GM18951 (cell line): ENCODE measurements at regions not wholly inside any gene's neighbourhood (a gene's known extent, or its start where the extent isn't known, plus 50 kb on each side); places are given as distances from the start of the nearest gene placed in this dataset.

Experiments used
- POLR2A ChIP-seq: IDR thresholded peaks from 4 replicates; pipeline ENCODE4 v1.6.1; 2011; ENCODE audit warnings: mild to moderate bottlenecking; ENCODE audit not compliant: insufficient read length, insufficient read depth; ENCODE audit errors: extremely low read depth
- in situ Hi-C: fragments of 300-500 bp; cut with MboI; formaldehyde crosslinking; loops from one replicate; pipeline ENCODE4 v1.12.0; 2022; ENCODE audit warnings: low sequenced_read_pairs, mixed read lengths, inconsistent platforms; ENCODE audit not compliant: unreplicated experiment

DNA sequence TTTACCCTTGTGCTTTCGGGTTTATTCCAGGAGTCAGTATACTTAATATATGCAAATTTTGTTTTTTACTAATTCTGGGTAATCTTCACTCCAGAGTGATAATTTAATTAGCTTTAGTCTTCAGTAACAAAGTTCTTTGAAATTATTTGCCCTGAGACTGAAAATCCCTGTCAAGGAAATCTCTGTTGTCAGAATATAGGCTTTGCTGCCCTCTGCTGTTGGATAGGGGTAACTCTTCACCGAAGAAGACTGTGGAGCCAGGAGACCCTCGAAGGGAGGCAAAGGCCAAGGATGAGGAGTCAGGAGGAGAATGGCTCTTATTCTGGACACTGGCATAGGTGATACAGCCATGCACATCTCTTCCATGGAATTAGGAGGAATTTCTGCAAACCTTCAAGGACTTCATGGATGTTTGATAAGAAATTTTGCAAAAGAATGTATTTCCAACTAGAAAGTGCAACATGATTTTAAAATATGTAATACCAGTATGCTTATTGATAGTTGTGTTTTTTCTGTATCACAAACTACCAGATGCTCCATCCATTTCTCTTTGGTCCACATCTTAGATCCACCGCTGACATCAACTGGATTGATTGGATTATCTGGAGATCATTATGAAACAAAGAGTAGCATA, 182.3 kb downstream of the RDH14 start:
- no peak for TF ChIP-seq POLR2A
- in situ Hi-C loops, result no loop called here

DNA sequence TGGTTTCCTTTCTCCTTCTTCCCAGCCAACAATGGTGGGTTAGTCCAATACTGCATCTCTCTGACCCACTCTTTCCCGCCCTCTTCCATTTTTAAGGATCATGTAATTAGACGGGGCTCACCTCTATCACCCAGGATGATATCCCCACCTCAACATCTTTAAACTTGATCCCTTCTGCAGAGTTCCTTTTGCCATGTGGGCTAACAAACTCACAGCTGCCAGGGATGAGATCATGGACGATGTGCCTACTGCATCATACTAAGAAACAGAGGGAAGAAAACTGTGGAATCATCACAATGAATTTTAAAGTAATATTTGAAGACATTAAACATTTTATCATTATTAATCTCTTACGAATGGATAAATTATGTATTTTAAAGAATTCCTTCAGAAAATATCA, 183.5 kb downstream of the RDH14 start:
- in situ Hi-C loops, result no loop called here
- no peak for TF ChIP-seq POLR2A

DNA sequence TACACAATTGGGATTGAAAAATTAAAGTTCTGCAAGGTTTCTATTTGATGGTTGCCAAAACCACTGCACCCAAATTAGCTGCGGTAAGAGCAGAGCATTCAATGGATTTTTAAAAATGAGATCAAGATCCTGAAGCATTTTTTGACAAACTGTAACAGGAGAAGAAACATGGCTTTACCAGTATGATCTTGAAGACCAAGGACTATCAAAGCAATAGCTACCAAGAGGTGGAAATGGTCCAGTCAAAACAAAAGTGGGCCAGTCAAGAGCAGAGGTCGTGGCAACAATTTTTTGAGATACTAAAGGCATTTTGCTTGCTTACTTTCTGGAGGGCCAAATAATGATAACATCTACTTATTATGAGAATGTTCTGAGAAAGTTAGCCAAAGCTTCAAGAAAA, 186.8 kb downstream of the RDH14 start:
- no peak for TF ChIP-seq POLR2A
- in situ Hi-C loops, result no loop called here

DNA sequence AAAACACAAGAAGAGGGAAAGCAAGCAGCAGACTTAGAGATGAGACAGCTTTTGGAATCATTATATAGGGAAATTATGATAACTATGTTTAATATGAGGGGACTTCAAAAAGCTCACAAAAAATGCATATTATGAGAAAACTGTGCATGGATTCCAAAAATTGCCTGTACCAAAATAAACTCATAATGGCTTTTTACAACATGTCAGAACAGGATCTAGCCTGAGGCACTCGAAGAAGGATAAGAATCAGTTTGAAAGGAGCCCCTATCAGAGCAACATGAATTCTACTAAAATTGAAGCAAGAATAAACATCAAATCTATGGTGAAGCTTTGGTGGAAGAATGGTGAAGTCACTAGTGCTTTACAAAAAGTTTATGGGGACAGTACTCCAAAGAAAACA, 187.4 kb downstream of the RDH14 start:
- no peak for TF ChIP-seq POLR2A
- in situ Hi-C loops, result no loop called here

DNA sequence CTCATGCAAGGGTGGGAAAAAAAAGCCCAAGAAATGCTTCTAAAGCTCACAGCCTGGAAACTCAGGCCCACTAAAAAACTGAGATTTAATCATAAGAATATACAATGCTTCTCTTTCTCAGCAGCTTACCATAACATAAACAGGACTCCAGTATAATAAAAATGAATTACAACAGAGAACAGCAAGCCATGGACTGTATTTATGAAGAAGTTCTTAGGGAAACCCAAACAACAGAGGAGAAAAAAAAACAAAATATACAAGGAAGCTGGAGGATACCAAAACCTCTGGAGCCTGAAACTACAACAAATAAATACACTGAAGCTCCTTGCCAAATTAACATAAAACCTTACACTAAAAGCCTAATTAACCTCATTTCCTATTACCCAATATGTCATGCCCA, 187.8 kb downstream of the RDH14 start:
- TF ChIP-seq POLR2A, result no peak
- in situ Hi-C loops, result no loop called here

DNA sequence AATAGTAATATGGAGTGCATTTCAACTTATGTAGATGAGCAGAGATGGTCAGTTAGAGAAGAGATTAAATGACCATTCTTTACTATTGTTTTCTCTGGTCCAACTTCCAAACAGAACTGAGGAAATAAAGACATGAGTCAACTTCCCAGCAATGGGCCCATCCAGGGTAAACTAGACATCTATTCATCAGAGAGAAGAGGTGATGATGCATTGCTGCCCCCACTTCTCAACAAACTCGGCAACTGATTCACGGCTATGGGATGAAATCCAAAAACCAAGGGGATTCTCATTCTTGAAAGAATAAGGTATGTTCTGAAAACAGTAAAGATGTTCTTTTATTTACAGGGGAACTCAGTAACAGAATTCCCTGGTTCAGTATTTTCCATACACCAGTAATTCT, 190.7 kb downstream of the RDH14 start:
- no peak for TF ChIP-seq POLR2A
- in situ Hi-C loops, result no loop called here

DNA sequence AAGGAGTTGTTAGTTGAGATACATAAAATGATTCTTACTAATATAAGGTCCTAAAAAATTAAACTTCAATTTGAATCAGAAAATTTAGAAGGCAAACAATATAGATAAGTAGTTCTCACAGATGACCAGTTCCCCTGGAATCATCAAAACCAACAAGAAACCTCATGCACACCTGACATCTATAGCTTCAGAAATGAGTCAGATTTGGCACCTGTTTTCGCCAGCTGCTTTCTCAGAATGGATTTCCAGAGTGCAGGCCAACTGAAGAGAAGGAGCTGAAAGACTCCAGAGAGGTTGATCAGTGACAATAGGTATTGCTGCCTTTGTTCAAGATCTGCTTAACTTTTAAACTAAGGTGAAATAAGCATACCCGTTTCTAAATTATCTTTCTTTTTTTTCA, 192.4 kb downstream of the RDH14 start:
- TF ChIP-seq POLR2A, result no peak
- in situ Hi-C loops, result no loop called here

DNA sequence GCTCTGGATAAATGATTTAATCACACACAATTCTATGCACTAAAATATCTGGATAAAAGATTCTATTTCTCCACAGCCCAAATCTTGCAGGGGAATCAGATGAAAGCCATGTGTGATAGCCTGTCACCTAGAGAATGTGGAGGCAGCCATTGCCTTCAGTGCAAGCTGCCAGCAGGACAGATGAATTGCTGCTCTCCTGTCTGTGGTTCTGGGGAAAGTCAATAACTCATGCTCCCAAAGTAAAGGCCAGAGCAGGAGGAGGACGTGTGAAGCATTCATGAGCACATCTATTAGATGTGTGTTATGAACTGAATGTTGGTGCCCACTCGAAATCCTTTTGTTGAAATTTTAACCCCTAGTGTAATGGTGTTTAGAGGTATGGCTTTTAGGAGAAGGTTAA, 195.1 kb downstream of the RDH14 start:
- in situ Hi-C loops, result no loop called here

DNA sequence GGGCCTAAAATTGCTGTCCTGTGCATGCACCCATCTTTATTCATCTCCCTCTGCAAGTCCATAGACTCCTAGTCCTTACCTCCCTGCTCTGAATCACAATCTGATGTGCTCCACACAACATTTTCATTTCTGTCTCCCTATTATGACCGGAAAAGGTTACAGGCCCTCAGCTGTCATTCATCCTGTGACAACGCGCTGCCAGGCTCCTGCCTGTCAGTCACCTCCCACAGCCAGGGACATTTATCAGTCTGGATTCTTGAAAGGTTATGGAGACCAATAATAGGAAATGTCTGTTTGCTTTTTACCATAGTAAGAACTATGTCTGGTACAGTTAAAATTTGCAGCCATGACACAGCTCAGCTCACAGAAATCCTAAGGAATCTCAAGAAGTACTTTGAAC, 197.1 kb downstream of the RDH14 start:
- TF ChIP-seq POLR2A, result no peak

More for the DNA sequence above, 195.1 kb downstream of the RDH14 start:
- TF ChIP-seq POLR2A, result no peak

DNA sequence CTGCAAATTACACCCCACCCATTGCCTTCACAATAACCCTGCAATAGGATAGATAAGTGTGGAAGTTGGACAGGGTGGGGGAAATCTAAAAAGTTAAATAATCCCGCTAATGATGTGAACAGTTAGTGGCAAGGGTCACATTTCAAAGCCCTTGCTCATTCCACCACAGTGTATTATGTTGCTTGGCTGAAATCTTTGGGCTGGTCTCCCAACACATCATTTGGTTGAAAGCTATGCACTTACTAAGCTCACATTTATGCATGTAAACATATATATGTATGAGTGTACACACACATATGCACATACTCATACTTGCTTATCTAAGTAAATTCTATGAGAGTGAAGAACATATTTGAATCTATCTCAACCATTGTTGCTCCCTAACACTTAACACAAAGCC, 197.8 kb downstream of the RDH14 start:
- TF ChIP-seq POLR2A, result no peak

More for the DNA sequence above, 197.1 kb downstream of the RDH14 start:
- in situ Hi-C loops, result no loop called here

DNA sequence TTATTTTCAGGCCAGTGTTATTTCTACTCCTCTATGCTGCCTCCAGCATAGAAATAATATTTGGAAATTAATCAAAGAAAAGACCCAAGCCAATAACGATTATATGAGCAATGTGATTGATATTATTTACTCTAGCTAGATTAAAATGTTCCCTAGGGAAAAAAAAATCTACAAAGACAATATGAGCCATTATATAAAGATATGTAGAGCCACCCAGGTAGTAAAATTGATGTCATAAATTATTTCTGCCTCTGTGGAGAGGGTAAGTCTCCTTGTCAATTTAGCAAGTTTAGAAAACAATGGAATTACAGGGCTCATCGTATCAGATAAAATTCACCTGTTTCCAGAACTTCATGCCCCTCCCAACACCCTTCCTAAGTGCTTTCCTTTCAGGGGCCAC, 202.9 kb downstream of the RDH14 start:
- no peak for TF ChIP-seq POLR2A
- in situ Hi-C loops, result no loop called here

More for the DNA sequence above, 197.8 kb downstream of the RDH14 start:
- in situ Hi-C loops, result no loop called here

DNA sequence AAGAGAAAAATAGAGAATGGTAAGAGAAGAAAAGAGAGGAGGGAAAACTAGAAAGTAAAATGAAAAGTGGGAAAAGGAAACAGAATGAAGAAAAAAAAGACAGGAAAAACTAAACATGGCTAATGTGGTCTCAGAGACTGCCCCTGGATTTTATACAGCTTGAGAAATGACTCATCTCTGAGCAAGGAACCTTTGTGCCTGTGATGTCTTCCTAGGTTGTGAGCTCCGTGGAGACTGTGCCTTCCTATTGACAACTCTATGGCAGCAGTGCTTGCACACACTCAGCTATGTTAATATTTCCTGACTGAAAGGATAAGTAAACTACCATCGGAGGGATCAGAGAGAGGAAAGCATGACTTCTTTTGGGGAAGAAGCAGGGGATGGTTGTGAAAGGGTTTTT, 203.8 kb downstream of the RDH14 start:
- no peak for TF ChIP-seq POLR2A
- in situ Hi-C loops, result no loop called here

DNA sequence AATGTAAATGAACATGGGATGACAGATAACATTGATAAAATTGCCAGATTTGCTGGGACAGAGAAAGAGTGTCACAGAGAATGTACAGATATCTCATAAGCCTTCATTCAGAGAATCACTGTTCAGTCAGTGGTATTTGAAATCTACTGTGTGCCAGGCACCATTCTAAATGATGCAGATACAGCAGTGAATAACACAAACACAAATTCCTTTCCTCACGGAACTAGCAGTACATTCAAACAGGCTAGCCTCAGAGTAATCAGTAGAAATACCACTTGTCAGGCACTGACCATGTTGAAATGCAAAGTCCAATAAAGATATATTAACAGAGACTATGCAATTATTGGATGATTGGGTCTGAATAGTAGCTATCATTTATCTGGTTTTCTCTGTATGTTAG, 211.0 kb downstream of the RDH14 start:
- in situ Hi-C loops, result no loop called here
- TF ChIP-seq POLR2A, result no peak

DNA sequence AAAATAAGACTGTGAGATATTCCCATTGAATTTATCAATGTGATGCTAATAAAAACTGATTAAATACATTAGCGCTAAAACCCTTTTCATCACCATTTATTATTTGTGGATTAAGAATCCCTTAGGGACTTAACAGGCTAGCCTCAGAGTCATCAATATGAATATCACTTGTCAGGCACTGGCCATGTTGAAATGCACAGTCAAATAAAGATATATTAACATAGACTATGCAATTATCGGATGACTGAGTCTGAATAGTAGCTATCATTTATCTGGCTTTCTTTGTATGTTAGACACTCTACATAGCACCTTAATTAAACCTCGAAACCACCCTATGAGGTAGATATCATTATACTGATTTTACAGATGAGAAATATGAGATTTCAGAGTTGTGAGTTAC, 213.6 kb downstream of the RDH14 start:
- no peak for TF ChIP-seq POLR2A
- in situ Hi-C loops, result no loop called here

DNA sequence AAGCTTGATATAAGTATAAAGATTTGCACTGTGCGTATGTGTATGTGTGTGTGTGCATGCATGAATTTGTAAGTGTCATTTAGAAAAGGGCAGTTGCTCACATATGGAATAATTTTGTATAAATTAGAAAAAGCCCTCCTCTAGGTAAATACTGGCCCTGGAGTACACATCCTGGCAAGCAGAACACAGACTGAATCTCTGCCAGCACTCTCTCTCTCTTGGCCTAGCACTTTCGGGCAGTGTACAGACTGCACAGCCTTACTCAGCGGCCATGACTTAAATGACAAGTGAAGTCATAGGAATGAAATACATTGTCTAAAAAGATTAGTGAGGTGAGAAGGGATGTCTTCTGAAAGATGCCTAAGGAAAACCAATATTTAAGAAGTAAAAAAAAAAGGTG, 214.1 kb downstream of the RDH14 start:
- in situ Hi-C loops, result no loop called here
- no peak for TF ChIP-seq POLR2A
